Gastrocnemius medialis (tissue), 4 donors: ENCODE measurements at regions not wholly inside any gene's neighbourhood (a gene's known extent, or its start where the extent isn't known, plus 50 kb on each side); places are given as distances from the start of the nearest gene placed in this dataset.

Source experiments
- ATAC-seq, 2 donors: fragments of 150-250 bp; one replicate each; pipeline ENCODE4 v1.9.1; 2016
- DNase-seq, 2 donors: peaks; one replicate each; pipeline ENCODE4 v3.0.0-alpha.2; 2019
- H3K27ac ChIP-seq, 4 donors: fragments of 200-600 bp; sonication (generic); 1 replicate in 1 of 4; 2 replicates in 3 of 4; pipeline ENCODE4 v1.5.1; 2016 to 2018; ENCODE audit warnings: mild to moderate bottlenecking in 2 of 4, moderate library complexity in 1 of 4
- H3K27me3 ChIP-seq, 3 donors: fragments of 200-600 bp; sonication (generic) in 2 of 3; 1 replicate in 1 of 3; 2 replicates in 2 of 3; pipeline versions ENCODE4 v1.5.1 to v1.6.0; 2016 to 2019; ENCODE audit warnings: mild to moderate bottlenecking in 1 of 3, moderate library complexity in 1 of 3
- H3K36me3 ChIP-seq, 2 donors: fragments of 200-600 bp; sonication (generic) in 1 of 2; one replicate each; pipeline ENCODE4 v1.5.1; 2017 to 2018
- H3K4me1 ChIP-seq, 2 donors: fragments of 200-600 bp; sonication (generic) in 1 of 2; one replicate each; pipeline ENCODE4 v1.5.1; 2016 to 2017; ENCODE audit warnings: mild to moderate bottlenecking in 2 of 2
- H3K4me3 ChIP-seq, 4 donors: fragments of 200-600 bp; sonication (generic) in 3 of 4; 1 replicate in 1 of 4; 2 replicates in 3 of 4; pipeline ENCODE4 v1.5.1; 2016 to 2019; ENCODE audit warnings: mild to moderate bottlenecking in 2 of 4
- H3K9me3 ChIP-seq, 3 donors: fragments of 200-600 bp; sonication (generic) in 2 of 3; 1 replicate in 1 of 3; 2 replicates in 2 of 3; pipeline ENCODE4 v1.5.1; 2016 to 2019
- POLR2A ChIP-seq, 2 donors: fragments of 450-650 bp; IDR thresholded peaks; one replicate each; pipeline ENCODE4 v1.6.1; 2017; ENCODE audit warnings: antibody characterized with exemption in 2 of 2, mild to moderate bottlenecking in 2 of 2, moderate library complexity in 2 of 2
- in situ Hi-C, 4 donors: fragments of 200-750 bp; cut with MboI; loops; one replicate each; pipeline versions ENCODE4 v1.15.0 to v1.8.0; 2017; ENCODE audit warnings: low sequenced_read_pairs in 4 of 4
- intact Hi-C: fragments of 100-400 bp; cut with DNase I; formaldehyde crosslinking; loops from one replicate; pipeline ENCODE4 v1.15.1; 2023; ENCODE audit warnings: low total_unique reads
- TF ChIP-seq, protein P1 (sequence below), 5 experiments: fragments of 450-650 bp in 3 of 5; fragments of 200-600 bp in 2 of 5; sonication (generic) in 2 of 5; IDR thresholded peaks in 4 of 5; conservative IDR thresholded peaks in 1 of 5; 1 replicate in 4 of 5; 2 replicates in 1 of 5; pipeline ENCODE4 v1.5.1; 2016 to 2019; ENCODE audit warnings: antibody characterized with exemption in 5 of 5, mild to moderate bottlenecking in 3 of 5, moderate library complexity in 3 of 5

DNA sequence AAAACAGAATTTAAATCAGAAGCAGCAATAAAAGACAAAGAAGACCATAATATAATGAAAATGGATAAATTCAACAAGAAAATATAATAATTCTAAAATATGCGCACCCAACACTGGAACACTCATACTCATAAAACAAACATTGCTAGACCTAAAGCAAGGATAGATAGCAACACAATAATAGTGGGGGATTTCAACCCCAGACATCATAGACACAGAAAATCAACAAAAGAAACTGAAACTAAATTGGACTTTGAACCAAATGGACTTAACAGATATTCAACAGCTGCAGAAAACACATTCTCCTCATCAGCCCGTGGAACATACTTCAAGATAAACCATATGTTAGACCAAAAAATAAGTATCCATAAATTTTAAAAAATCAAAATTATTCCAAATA is 1552.6 kb downstream of the C4orf33 start:
- Histone ChIP-seq H3K27me3 (no peaks in the 10 kb centered on the region), H3K4me1 (no peaks in the 10 kb centered on the region), H3K36me3 (no peaks in the 10 kb centered on the region), H3K27ac (no peak overlapping the region), H3K9me3 (no peaks in the 10 kb centered on the region), H3K4me3 (no peak overlapping the region)
- ATAC-seq = no peak
- intact Hi-C loops (no loop called here), in situ Hi-C loops (no loop called here)
- DNase-seq = no peak
- TF ChIP-seq POLR2A (IDR thresholded peaks at IDR 0.05) = no peak
- TF ChIP-seq, protein P1, sequence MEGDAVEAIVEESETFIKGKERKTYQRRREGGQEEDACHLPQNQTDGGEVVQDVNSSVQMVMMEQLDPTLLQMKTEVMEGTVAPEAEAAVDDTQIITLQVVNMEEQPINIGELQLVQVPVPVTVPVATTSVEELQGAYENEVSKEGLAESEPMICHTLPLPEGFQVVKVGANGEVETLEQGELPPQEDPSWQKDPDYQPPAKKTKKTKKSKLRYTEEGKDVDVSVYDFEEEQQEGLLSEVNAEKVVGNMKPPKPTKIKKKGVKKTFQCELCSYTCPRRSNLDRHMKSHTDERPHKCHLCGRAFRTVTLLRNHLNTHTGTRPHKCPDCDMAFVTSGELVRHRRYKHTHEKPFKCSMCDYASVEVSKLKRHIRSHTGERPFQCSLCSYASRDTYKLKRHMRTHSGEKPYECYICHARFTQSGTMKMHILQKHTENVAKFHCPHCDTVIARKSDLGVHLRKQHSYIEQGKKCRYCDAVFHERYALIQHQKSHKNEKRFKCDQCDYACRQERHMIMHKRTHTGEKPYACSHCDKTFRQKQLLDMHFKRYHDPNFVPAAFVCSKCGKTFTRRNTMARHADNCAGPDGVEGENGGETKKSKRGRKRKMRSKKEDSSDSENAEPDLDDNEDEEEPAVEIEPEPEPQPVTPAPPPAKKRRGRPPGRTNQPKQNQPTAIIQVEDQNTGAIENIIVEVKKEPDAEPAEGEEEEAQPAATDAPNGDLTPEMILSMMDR (IDR thresholded peaks at IDR 0.05 in 4 of 5, conservative IDR thresholded peaks at IDR 0.05 in 1 of 5) = no peak

DNA sequence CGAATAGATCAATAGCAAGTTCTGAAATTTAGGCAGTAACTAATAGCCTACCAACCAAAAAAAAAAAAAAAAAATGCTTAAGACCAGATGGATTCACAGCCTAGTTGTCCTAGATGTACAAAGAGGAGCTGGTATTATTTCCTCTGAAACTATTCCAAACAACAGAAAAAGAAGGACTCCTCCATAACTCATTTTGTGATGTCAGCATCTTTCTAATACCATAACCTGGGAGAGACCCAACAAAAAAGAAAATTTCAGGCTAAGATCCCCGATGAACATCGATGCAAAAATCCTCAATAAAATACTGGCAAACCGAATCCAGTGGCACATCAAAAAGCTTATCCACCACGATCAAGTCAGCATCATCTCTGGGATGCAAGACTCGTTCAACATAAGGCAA is 1557.9 kb downstream of the C4orf33 start:
- H3K9me3 ChIP-seq = peaks cover 0 to 5% (median 0%) of the 10 kb centered on the region in 3 donors
- H3K4me1 ChIP-seq = no peaks in the 10 kb centered on the region
- intact Hi-C loops (no loop called here), in situ Hi-C loops (no loop called here)
- ATAC-seq = no peak
- no peak overlapping the region for H3K4me3 ChIP-seq
- H3K27ac ChIP-seq = no peak overlapping the region
- H3K36me3 ChIP-seq = no peaks in the 10 kb centered on the region
- DNase-seq = no peak
- no peak for TF ChIP-seq POLR2A (IDR thresholded peaks at IDR 0.05)
- TF ChIP-seq, protein P1 (IDR thresholded peaks at IDR 0.05 in 4 of 5, conservative IDR thresholded peaks at IDR 0.05 in 1 of 5) = no peak
- H3K27me3 ChIP-seq = no peaks in the 10 kb centered on the region

DNA sequence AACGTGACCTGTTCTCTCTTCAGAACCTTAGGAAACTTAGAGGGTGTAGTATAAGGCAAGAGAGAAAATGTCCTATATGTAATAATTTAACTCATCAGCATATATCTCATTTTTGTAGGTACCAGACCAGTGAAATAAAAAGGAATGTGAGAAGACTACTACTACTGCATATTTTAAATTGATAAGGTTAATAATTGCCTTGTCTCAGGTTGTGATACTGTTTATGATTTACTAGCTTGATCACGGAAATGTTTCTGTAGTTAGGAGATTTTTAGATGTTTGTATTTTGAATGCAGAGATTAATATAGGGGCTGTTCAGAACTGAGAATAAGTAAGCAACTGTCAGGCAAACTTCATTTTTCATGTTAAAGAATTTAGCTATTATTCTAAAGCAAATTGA is 1563.4 kb downstream of the C4orf33 start:
- intact Hi-C loops = no loop called here
- in situ Hi-C loops = no loop called here
- ATAC-seq = no peak
- Histone ChIP-seq H3K4me1 (no peaks in the 10 kb centered on the region), H3K36me3 (no peaks in the 10 kb centered on the region), H3K27me3 (no peaks in the 10 kb centered on the region), H3K27ac (no peak overlapping the region), H3K9me3 (peaks cover 0 to 5% (median 0%) of the 10 kb centered on the region in 3 donors), H3K4me3 (no peak overlapping the region)
- no peak for DNase-seq
- TF ChIP-seq, protein P1 (IDR thresholded peaks at IDR 0.05 in 4 of 5, conservative IDR thresholded peaks at IDR 0.05 in 1 of 5) = no peak
- no peak for TF ChIP-seq POLR2A (IDR thresholded peaks at IDR 0.05)

DNA sequence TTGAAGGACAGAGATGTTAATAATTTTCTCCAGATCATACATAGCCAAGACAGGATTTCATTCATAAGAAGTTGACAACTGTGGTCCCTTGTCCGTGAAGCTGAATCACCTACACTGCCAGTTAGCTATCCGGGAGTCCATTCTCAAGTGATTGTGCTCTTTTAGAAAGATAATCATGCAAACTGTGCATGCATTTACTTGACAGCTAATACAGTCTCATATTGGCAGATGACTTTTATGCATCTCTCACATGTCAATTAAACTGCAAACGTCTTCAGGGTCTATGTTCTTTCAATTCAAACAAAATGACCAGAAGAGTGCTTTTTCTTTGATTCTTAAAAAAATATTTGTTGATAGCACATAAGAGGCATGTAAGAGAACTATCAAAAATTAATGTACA is 1572.9 kb downstream of the C4orf33 start:
- Histone ChIP-seq H3K4me3 (no peak overlapping the region), H3K4me1 (no peaks in the 10 kb centered on the region), H3K9me3 (no peaks in the 10 kb centered on the region), H3K27ac (no peak overlapping the region), H3K36me3 (no peaks in the 10 kb centered on the region), H3K27me3 (no peaks in the 10 kb centered on the region)
- no peak for TF ChIP-seq POLR2A (IDR thresholded peaks at IDR 0.05)
- TF ChIP-seq, protein P1 (IDR thresholded peaks at IDR 0.05 in 4 of 5, conservative IDR thresholded peaks at IDR 0.05 in 1 of 5) = no peak
- intact Hi-C loops = no loop called here
- no peak for ATAC-seq
- in situ Hi-C loops = no loop called here
- no peak for DNase-seq

DNA sequence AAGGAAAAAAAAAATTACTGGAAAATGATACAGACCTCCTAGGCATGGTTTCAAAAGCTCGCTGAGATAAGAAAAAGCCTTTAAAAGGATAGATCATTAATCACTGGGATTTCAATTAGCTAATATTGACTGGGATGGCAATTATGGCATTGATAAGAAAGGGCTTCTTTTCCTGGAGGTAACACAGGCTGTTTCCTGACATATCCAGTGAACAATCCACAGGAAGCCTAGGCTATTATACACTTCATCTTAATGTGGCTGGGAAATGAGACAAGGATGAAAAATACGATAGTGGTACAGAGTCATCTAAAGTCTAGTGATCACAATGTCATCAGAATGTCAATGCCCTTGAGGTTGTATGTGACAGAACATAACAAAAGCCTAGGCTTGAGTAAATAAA is 1579.3 kb downstream of the C4orf33 start:
- no peaks in the 10 kb centered on the region for H3K36me3 ChIP-seq
- in situ Hi-C loops (no loop called here), intact Hi-C loops (no loop called here)
- no peak for DNase-seq
- no peaks in the 10 kb centered on the region for H3K27me3 ChIP-seq
- TF ChIP-seq POLR2A (IDR thresholded peaks at IDR 0.05) = no peak
- TF ChIP-seq, protein P1 (IDR thresholded peaks at IDR 0.05 in 4 of 5, conservative IDR thresholded peaks at IDR 0.05 in 1 of 5) = no peak
- no peaks in the 10 kb centered on the region for H3K4me1 ChIP-seq
- no peak overlapping the region for H3K4me3 ChIP-seq
- H3K9me3 ChIP-seq = no peaks in the 10 kb centered on the region
- H3K27ac ChIP-seq = no peak overlapping the region
- ATAC-seq = no peak
